Fibroblast of pulmonary artery (primary cell): ENCODE measurements at regions not wholly inside any gene's neighbourhood (a gene's known extent, or its start where the extent isn't known, plus 50 kb on each side); places are given as distances from the start of the nearest gene placed in this dataset.

Source experiments
- DNase-seq: peaks from one replicate; pipeline ENCODE4 v3.0.0-alpha.2; 2010; ENCODE audit warnings: low read depth
- H3K4me3 ChIP-seq: replicated peaks from 2 replicates; pipeline ENCODE4 v1.5.1; 2011; ENCODE audit warnings: low read depth, mild to moderate bottlenecking, control low read depth, low read length, moderate library complexity
- TF ChIP-seq, protein P1 (sequence below): IDR thresholded peaks from 2 replicates; pipeline ENCODE4 v1.5.1; 2011; ENCODE audit warnings: mild to moderate bottlenecking, control low read depth, low read length, inconsistent platforms; ENCODE audit errors: missing control alignments

DNA sequence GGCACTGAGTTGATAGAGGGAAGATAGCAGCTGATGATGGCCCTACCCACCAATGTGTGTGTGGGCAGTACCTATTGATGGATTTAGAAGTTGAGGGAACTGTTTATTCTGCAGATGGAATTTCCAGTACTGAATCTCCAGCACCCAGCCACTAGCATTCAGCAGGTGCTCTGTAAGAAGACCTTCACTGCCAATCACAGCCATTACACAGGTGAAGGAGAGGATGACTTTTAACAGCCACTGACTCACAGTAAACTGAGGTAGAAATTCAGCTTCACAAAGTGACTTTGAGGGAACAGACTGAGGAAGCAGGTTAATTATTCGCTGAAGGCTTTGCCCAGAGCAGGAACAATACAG is 107.8 kb downstream of the GGTLC2 start:
- no peak overlapping the region for H3K4me3 ChIP-seq
- no peak for DNase-seq
- TF ChIP-seq, protein P1, sequence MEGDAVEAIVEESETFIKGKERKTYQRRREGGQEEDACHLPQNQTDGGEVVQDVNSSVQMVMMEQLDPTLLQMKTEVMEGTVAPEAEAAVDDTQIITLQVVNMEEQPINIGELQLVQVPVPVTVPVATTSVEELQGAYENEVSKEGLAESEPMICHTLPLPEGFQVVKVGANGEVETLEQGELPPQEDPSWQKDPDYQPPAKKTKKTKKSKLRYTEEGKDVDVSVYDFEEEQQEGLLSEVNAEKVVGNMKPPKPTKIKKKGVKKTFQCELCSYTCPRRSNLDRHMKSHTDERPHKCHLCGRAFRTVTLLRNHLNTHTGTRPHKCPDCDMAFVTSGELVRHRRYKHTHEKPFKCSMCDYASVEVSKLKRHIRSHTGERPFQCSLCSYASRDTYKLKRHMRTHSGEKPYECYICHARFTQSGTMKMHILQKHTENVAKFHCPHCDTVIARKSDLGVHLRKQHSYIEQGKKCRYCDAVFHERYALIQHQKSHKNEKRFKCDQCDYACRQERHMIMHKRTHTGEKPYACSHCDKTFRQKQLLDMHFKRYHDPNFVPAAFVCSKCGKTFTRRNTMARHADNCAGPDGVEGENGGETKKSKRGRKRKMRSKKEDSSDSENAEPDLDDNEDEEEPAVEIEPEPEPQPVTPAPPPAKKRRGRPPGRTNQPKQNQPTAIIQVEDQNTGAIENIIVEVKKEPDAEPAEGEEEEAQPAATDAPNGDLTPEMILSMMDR = no peak

DNA sequence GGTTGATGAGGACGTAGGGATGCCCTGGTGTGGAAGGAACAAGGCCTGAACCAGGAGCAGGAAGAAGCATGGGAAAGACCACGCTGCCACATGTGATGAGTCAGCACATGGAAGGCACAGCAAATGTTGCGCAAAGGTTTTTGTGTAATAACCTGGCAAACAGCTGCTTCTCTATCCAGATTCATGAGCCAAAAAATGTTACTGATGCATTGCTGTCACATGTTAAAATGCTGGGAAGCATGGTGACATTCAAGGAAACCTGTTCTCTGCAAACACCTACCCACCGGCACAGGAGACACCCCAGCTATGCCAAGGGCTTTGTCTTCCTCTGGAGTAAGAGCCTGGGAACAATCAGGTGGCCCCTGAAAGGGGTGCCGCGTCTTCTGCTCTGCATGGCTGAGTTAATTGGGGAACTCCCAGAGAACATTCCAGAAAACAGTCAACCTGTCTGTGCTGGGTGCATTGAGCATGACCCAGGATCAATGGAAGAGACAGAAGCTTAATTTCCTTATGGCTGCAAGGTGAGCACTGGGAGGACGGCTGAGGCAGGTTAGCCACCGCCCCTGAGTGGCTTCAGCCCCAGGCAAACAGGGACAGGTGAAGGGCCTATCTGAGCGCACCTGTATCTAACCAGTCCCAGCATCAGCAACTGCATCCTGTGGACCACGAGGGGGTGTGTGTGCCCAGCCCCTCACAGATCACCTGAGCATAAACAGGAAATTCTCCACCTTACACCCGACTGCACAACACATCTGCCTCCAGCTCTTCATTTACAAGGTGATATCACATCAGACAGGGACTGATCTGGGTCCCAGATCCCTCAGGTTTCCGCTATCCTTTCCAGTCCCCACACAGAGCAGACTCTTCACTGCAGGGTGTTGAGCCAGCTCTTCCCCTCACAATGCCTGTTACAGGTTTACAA is 108.4 kb downstream of the GGTLC2 start:
- no peak overlapping the region for H3K4me3 ChIP-seq

DNA sequence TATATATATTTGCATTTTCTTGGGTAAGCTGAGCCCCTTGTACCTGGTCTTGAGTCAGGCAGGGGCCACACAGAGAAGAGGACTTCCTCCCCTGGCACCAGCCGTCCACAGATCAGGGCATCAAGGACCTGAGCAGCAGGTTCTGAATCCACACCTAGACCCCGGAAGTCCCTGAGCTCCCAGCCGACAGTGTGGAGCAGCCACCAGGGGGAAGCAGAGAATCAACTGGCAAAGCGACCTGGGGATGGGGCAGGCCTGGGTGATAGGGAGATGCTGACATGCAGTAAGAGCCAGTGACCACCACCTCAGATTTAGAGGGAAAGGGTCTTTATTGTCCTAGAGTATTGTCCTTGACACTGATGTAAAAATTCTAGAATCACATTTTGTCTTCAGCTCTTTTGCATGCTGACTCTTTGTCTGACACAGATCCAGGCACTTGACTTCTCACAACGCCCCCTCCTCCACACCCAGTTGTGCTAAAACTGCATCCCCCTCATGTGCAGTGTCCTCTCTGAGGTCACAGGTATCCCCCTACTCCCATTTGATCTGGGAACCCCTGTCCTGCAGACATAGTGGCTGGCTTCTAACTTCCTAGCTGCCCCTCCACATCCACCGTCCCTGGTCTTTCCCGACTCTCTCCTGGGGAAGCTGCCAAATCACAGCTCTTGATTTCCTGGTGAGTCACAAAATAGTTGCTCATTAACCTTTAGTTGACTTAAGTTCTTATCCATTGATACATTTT is 109.3 kb downstream of the GGTLC2 start:
- TF ChIP-seq, protein P1 = peak; percentile 78
- peak; percentile 51 for DNase-seq
- H3K4me3 ChIP-seq = no peak overlapping the region

More for the DNA sequence above, 108.4 kb downstream of the GGTLC2 start:
- peak; percentile 91 for DNase-seq
- TF ChIP-seq, protein P1 = no peak

DNA sequence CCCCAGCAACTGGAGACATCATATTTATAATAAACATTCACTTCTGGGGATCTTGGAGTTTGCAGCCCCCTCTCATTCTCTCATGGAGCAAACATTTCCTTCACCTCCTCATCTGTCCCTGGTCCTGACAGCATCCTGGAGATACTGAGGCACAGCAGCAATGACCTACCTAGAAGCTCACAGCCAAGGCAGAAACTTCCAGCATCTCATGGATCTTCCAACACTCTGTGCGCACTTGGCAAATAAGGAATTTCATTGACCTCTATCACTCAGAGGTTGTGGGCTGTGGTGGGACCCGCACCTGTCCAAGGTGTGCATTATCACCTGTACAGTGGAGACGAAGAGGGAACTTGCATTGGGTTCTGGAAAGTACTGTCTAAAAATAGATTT is 109.8 kb downstream of the GGTLC2 start:
- TF ChIP-seq, protein P1 = no peak
- H3K4me3 ChIP-seq = no peak overlapping the region
- DNase-seq = no peak

DNA sequence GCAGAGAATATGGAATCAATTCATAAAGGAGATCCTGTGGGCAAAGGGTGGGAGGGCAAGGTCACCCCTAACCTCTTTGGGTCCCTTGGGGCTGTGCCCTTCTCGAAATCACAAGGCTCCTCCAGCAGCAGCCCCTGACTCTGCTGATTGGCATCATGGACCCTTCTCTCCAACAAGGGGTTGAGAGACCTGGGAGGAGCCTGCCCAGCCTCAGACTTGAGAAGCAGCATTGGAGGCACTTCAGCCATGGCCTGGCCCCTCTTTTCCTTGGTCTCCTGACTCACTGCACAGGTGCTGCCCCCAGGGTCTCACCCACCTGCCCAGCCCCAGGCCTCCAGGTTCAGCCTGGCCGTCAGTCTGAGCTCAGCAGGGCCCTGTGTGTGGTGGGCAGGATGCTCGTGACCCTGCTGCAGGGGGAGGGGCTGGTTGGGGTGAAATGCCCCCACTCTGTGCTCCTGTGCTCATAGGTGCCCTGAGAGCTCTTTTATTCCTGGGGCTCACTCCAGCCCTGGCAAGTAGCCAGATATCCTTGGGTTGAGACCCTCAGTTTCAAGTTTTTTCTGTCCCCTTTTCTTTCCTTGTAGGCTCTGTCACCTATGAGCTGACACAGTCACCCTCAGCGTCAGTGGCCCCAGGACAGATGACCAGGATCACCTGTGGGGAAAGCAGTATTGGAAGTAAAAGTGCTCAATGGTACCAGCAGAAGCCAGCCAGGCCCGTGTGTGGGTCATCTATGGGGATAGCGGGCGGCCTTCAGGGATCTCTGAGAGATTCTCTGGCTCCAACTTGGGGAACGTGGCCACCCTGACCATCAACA is 110.8 kb downstream of the GGTLC2 start:
- no peak overlapping the region for H3K4me3 ChIP-seq
- TF ChIP-seq, protein P1 = no peak
- no peak for DNase-seq

DNA sequence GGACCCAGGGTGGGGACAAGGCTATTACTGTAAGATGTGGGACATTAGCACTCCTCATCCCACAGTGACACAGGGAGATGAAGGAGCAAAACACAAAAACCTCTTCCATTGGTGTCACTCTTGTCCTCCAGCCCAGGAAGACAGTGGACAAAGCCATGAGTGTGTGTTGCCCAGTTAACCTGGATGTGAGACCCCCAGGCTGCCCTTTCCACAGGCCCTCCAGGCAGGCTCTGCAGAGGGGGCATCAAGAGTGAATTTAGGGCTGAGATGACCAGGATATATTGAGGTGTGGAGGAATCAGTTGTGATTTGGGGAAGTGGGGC is 111.3 kb downstream of the GGTLC2 start:
- no peak overlapping the region for H3K4me3 ChIP-seq
- TF ChIP-seq, protein P1 = no peak
- no peak for DNase-seq
